HCT116 (cell line): ENCODE measurements at regions not wholly inside any gene's neighbourhood (a gene's known extent, or its start where the extent isn't known, plus 50 kb on each side); places are given as distances from the start of the nearest gene placed in this dataset.

ENCODE experiments used
- EGR1 ChIP-seq: IDR thresholded peaks from 2 replicates; pipeline ENCODE4 v1.6.1; 2012; ENCODE audit warnings: low read depth
- EZH2phosphoT487 ChIP-seq: fragments of 200-600 bp; IDR thresholded peaks from 2 replicates; pipeline ENCODE4 v1.6.1; 2018; ENCODE audit warnings: antibody characterized with exemption, borderline replicate concordance
- FOSL1 ChIP-seq: IDR thresholded peaks from 2 replicates; pipeline ENCODE4 v1.6.1; 2012; ENCODE audit warnings: low read depth
- POLR2A ChIP-seq: IDR thresholded peaks from 2 replicates; pipeline ENCODE4 v1.7.0; 2011; ENCODE audit warnings: borderline replicate concordance; ENCODE audit not compliant: insufficient read depth, insufficient read length; ENCODE audit errors: extremely low read depth
- POLR2AphosphoS5 ChIP-seq: IDR thresholded peaks from 2 replicates; pipeline ENCODE4 v1.6.1; 2011; ENCODE audit warnings: mild to moderate bottlenecking, low read depth, low read length, moderate library complexity
- SRF ChIP-seq: IDR thresholded peaks from 2 replicates; pipeline ENCODE4 v1.6.1; 2012; ENCODE audit warnings: low read depth
- TCF7L2 ChIP-seq: IDR thresholded peaks from 2 replicates; pipeline ENCODE4 v1.7.0; 2011; ENCODE audit warnings: borderline replicate concordance, inconsistent platforms; ENCODE audit not compliant: insufficient read depth, insufficient read length; ENCODE audit errors: extremely low read depth
- YY1 ChIP-seq: IDR thresholded peaks from 2 replicates; pipeline ENCODE4 v1.6.1; 2011; ENCODE audit warnings: low read length, low read depth, moderate library complexity, mild to moderate bottlenecking; ENCODE audit not compliant: insufficient replicate concordance; ENCODE audit errors: extremely low read depth
- ZFX ChIP-seq: fragments of 450-650 bp; IDR thresholded peaks from 2 replicates; pipeline ENCODE4 v1.6.1; 2017
- TF ChIP-seq, protein P1 (sequence below), 3 experiments: fragments of 200-600 bp in 1 of 3; sonication (generic) in 1 of 3; IDR thresholded peaks in 2 of 3; conservative IDR thresholded peaks in 1 of 3; 2 replicates each; pipeline ENCODE4 v1.5.1; 2012 to 2017; ENCODE audit warnings: low read depth in 2 of 3, low read length in 2 of 3, antibody characterized with exemption in 1 of 3, borderline replicate concordance in 1 of 3, control low read depth in 1 of 3, mild to moderate bottlenecking in 1 of 3, mixed read lengths in 1 of 3, mixed run types in 1 of 3, moderate library complexity in 1 of 3; ENCODE audit not compliant: insufficient read depth in 1 of 3
- TF ChIP-seq, protein P2 (sequence below): IDR thresholded peaks from 2 replicates; pipeline ENCODE4 v1.6.1; 2012

DNA sequence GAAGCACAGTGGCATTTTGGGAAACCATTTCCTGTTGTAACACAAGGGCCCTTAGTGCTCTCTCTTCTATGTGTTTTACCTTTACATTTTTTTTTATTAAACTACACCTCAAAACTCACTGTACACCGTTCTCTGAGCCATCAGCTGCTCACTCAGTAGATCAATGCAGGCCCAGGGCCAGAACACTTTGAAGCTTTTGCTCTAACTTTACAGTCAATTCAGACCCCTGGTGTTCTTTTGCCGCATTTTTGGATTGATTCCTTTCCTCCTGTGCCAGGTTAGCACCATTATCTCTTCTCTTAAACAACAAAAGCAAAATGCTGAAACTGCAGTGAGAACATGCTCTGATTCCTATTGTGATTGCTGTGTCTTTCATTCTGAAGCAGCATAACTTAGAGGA, 269.8 kb upstream of the RGMB start:
- TF ChIP-seq, protein P1, sequence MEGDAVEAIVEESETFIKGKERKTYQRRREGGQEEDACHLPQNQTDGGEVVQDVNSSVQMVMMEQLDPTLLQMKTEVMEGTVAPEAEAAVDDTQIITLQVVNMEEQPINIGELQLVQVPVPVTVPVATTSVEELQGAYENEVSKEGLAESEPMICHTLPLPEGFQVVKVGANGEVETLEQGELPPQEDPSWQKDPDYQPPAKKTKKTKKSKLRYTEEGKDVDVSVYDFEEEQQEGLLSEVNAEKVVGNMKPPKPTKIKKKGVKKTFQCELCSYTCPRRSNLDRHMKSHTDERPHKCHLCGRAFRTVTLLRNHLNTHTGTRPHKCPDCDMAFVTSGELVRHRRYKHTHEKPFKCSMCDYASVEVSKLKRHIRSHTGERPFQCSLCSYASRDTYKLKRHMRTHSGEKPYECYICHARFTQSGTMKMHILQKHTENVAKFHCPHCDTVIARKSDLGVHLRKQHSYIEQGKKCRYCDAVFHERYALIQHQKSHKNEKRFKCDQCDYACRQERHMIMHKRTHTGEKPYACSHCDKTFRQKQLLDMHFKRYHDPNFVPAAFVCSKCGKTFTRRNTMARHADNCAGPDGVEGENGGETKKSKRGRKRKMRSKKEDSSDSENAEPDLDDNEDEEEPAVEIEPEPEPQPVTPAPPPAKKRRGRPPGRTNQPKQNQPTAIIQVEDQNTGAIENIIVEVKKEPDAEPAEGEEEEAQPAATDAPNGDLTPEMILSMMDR (IDR thresholded peaks at IDR 0.05 in 2 of 3, conservative IDR thresholded peaks at IDR 0.05 in 1 of 3; ENCODE audit: borderline replicate concordance in 1 of 3, insufficient read depth in 1 of 3, low read depth in 2 of 3, low read length in 2 of 3) = no peak
- no peak for TF ChIP-seq POLR2AphosphoS5
- no peak for TF ChIP-seq FOSL1
- no peak for TF ChIP-seq POLR2A
- TF ChIP-seq, protein P2, sequence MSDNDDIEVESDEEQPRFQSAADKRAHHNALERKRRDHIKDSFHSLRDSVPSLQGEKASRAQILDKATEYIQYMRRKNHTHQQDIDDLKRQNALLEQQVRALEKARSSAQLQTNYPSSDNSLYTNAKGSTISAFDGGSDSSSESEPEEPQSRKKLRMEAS = no peak
- no peak for TF ChIP-seq TCF7L2
- no peak for TF ChIP-seq EZH2phosphoT487
- no peak for TF ChIP-seq EGR1
- TF ChIP-seq YY1 = no peak
- no peak for TF ChIP-seq ZFX
- TF ChIP-seq SRF = no peak
